ENCODE measurements at regions not wholly inside any gene's neighbourhood (a gene's known extent, or its start where the extent isn't known, plus 50 kb on each side); places are given as distances from the start of the nearest gene placed in this dataset.

- Mint-ChIP-seq H3K27ac (ENCODE audit: unreplicated experiment) (peak overlapping the region; percentile 66), H3K9me3 (ENCODE audit: unreplicated experiment) (peaks cover 8% of the 10 kb centered on the region), H3K4me1 (ENCODE audit: unreplicated experiment) (peaks cover 63% of the 10 kb centered on the region), H3K27me3 (ENCODE audit: unreplicated experiment) (no peaks in the 10 kb centered on the region), H3K36me3 (ENCODE audit: unreplicated experiment) (peaks cover 5% of the 10 kb centered on the region), H3K4me3 (ENCODE audit: unreplicated experiment) (no peak overlapping the region)
- TF ChIP-seq CTCF (IDR thresholded peaks at IDR 0.05): no peak
- DNase-seq (ENCODE audit: extremely low spot score, unreplicated experiment): no peak
Observed at GRCh38 chr6:113412589-113413357, 444.4 kb upstream of the MARCKS start.

DNA sequence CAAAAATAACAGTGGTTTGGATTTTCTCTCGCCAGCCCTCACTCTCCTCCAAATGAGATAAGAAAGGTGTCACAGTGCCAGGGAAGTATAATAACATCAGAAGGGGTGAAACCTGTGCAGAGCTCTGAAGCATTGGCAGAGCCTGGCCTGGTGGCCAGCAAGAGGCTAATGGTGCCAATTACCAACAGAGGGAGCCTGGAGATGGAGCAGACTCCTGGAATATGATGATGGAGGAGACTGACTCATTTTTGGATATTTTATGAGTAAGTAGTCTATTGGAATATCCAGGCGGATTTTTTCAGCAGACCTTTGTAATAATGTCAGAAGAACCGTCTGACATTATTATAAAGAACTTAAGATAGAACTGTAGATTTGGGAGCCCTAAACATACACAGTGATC, 442.6 kb upstream of the MARCKS start:
- H3K4me1 Mint-ChIP-seq (ENCODE audit: unreplicated experiment): peaks cover 57% of the 10 kb centered on the region
- H3K9me3 Mint-ChIP-seq (ENCODE audit: unreplicated experiment): peaks cover 8% of the 10 kb centered on the region
- peak; percentile 73 for TF ChIP-seq CTCF (IDR thresholded peaks at IDR 0.05)
- H3K36me3 Mint-ChIP-seq (ENCODE audit: unreplicated experiment): peaks cover 3% of the 10 kb centered on the region
- peak overlapping the region; percentile 88 for H3K27ac Mint-ChIP-seq (ENCODE audit: unreplicated experiment)
- no peak overlapping the region for H3K4me3 Mint-ChIP-seq (ENCODE audit: unreplicated experiment)
- no peaks in the 10 kb centered on the region for H3K27me3 Mint-ChIP-seq (ENCODE audit: unreplicated experiment)
- DNase-seq (ENCODE audit: extremely low spot score, unreplicated experiment): no peak

GRCh38 chr6:113416170-113416569, 441.0 kb upstream of the MARCKS start:
- no peaks in the 10 kb centered on the region for H3K27me3 Mint-ChIP-seq (ENCODE audit: unreplicated experiment)
- no peak overlapping the region for H3K4me3 Mint-ChIP-seq (ENCODE audit: unreplicated experiment)
- TF ChIP-seq CTCF (IDR thresholded peaks at IDR 0.05): no peak
- peaks cover 45% of the 10 kb centered on the region for H3K4me1 Mint-ChIP-seq (ENCODE audit: unreplicated experiment)
- H3K9me3 Mint-ChIP-seq (ENCODE audit: unreplicated experiment): peaks cover 8% of the 10 kb centered on the region
- H3K36me3 Mint-ChIP-seq (ENCODE audit: unreplicated experiment): peaks cover 3% of the 10 kb centered on the region
- H3K27ac Mint-ChIP-seq (ENCODE audit: unreplicated experiment): peak overlapping the region; percentile 54
- no peak for DNase-seq (ENCODE audit: extremely low spot score, unreplicated experiment)

DNA sequence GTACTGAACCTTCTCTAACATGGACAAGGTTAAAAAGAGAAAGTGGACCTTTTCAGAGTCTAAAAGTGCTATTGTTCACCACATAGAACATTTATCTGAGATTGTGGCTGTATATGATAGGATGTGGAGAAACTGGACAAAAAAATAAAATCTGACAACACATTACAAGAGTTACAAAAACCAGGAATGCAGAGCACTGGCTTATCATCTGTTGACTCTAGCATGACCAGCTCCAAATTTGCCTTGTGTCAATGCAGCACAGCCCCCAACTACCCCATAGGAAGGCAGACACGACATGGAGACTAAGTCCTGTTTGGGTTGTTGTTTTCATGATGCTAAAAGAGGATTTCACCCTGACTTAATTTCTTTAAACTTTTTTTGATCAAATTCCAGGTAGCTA, 436.9 kb upstream of the MARCKS start:
- Mint-ChIP-seq H3K27ac (ENCODE audit: unreplicated experiment) (no peak overlapping the region), H3K36me3 (ENCODE audit: unreplicated experiment) (no peaks in the 10 kb centered on the region), H3K4me1 (ENCODE audit: unreplicated experiment) (peaks cover 16% of the 10 kb centered on the region), H3K9me3 (ENCODE audit: unreplicated experiment) (peaks cover 4% of the 10 kb centered on the region), H3K4me3 (ENCODE audit: unreplicated experiment) (no peak overlapping the region), H3K27me3 (ENCODE audit: unreplicated experiment) (no peaks in the 10 kb centered on the region)
- no peak for DNase-seq (ENCODE audit: extremely low spot score, unreplicated experiment)
- TF ChIP-seq CTCF (IDR thresholded peaks at IDR 0.05): no peak

DNA sequence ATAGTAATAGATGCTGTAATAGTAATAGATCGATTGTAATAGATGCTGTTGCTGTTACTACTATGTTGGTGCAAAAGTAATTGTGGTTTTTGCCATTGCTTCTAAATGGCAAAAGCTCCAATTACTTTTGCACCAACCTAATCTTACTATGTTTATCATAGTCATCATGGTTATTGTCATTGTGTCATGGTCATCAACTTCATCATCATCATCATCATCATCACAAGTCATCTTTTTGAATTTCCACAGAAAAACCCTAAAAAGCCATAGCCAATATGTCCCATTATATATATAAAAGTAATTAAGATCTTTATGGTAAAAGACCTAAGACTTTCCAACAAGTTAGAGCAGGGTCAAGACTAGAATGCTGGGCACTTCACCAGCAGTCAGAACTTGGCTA, 435.1 kb upstream of the MARCKS start:
- no peaks in the 10 kb centered on the region for H3K36me3 Mint-ChIP-seq (ENCODE audit: unreplicated experiment)
- no peaks in the 10 kb centered on the region for H3K27me3 Mint-ChIP-seq (ENCODE audit: unreplicated experiment)
- TF ChIP-seq CTCF (IDR thresholded peaks at IDR 0.05): no peak
- H3K9me3 Mint-ChIP-seq (ENCODE audit: unreplicated experiment): peaks cover under 1% of the 10 kb centered on the region
- H3K4me1 Mint-ChIP-seq (ENCODE audit: unreplicated experiment): peaks cover 6% of the 10 kb centered on the region
- no peak overlapping the region for H3K27ac Mint-ChIP-seq (ENCODE audit: unreplicated experiment)
- no peak overlapping the region for H3K4me3 Mint-ChIP-seq (ENCODE audit: unreplicated experiment)
- DNase-seq (ENCODE audit: extremely low spot score, unreplicated experiment): no peak

Data from osteocyte (in vitro differentiated cells).